Ovary (tissue), 3 donors: ENCODE measurements at regions not wholly inside any gene's neighbourhood (a gene's known extent, or its start where the extent isn't known, plus 50 kb on each side); places are given as distances from the start of the nearest gene placed in this dataset.

Source experiments
- EP300 ChIP-seq: sonication (generic); formaldehyde crosslinking; IDR thresholded peaks from one replicate; pipeline ENCODE4 v1.6.1; 2017; ENCODE audit warnings: antibody characterized with exemption
- POLR2A ChIP-seq: fragments of 450-650 bp; IDR thresholded peaks from one replicate; pipeline ENCODE4 v1.6.1; 2017; ENCODE audit warnings: antibody characterized with exemption, mild to moderate bottlenecking, moderate library complexity
- TF ChIP-seq, protein P1 (sequence below), 3 donors: fragments of 450-650 bp in 2 of 3; fragments of 200-600 bp in 1 of 3; IDR thresholded peaks; one replicate each; pipeline versions ENCODE4 v1.5.1 to v1.8.0; 2016 to 2022; ENCODE audit warnings: antibody characterized with exemption in 3 of 3, mild to moderate bottlenecking in 1 of 3
- donor health status: DM: no; HTN: no; CAD: no.

DNA sequence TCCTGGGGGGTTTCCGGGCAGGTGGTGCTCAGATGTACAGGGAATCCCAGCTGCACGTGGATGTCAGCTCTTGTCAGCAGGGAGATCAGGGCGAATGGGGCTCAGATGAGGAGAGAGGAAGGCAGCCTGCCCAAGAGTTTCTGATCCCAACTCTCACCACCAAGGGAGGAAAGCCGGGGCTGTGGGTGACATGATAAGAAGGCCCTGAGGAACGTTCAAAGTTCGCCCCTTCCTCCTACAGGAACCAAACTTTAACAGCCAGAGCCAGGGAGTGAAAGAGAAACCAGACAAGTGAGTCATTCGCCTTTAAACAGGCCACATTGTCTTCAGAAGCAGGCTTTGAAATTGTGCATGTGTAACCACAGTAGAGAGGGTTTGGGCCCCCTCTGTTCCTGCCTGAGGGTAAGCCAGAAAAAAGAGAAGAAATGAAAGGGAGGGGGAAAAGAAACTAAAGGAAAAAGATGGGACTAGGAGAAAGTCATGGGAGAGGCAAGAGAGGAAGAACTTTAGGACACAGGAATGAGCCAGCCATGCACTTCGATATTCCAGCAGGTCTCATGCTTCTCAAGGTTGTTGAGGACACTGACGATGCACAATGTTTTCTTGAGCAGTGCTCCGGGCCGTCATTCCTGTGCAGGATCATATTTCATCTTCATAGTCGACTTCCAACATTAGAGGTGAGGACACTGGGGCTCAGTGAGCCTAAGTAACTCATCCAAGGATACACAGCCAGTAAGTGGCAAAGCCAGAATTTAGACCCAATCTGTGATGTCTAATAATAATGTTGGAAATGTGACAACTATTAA is 691.4 kb upstream of the TBX3 start:
- TF ChIP-seq, protein P1, sequence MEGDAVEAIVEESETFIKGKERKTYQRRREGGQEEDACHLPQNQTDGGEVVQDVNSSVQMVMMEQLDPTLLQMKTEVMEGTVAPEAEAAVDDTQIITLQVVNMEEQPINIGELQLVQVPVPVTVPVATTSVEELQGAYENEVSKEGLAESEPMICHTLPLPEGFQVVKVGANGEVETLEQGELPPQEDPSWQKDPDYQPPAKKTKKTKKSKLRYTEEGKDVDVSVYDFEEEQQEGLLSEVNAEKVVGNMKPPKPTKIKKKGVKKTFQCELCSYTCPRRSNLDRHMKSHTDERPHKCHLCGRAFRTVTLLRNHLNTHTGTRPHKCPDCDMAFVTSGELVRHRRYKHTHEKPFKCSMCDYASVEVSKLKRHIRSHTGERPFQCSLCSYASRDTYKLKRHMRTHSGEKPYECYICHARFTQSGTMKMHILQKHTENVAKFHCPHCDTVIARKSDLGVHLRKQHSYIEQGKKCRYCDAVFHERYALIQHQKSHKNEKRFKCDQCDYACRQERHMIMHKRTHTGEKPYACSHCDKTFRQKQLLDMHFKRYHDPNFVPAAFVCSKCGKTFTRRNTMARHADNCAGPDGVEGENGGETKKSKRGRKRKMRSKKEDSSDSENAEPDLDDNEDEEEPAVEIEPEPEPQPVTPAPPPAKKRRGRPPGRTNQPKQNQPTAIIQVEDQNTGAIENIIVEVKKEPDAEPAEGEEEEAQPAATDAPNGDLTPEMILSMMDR (IDR thresholded peaks at IDR 0.05) = no peak
- TF ChIP-seq POLR2A (no peak), EP300 (no peak)
